HepG2 (cell line): ENCODE measurements at regions not wholly inside any gene's neighbourhood (a gene's known extent, or its start where the extent isn't known, plus 50 kb on each side); places are given as distances from the start of the nearest gene placed in this dataset.

ENCODE experiments used
- ATAC-seq: fragments of 200-7000 bp; cut with Tn5 transposase; 3 replicates; pipeline ENCODE4 v1.9.1; 2020; ENCODE audit warnings: mild to moderate bottlenecking, moderate library complexity
- BruUV-seq: library from RNA; stranded (reverse); fragments of 400-500 nt; replicated peaks from 2 replicates; lab custom pipeline; 2021; lab: Mats Ljungman, UMichigan
- CTCF ChIA-PET: fragments of 300-600 bp; formaldehyde crosslinking; extraction: SDS; loops from one replicate; lab custom pipeline; 2021; ENCODE audit warnings: low total read pairs, inconsistent platforms, low intra/inter-chr PET ratio; lab: Yijun Ruan, JAX
- POLR2A ChIA-PET: fragments of 350-600 bp; sonication (Branson Sonifier 250); formaldehyde crosslinking; loops from one replicate; lab custom pipeline; 2020; ENCODE audit warnings: antibody characterized with exemption, inconsistent platforms; lab: Yijun Ruan, JAX
- DNase-seq: peaks from one replicate; pipeline ENCODE4 v3.0.0-alpha.2; 2015; ENCODE audit warnings: low spot score
- FAIRE-seq: peaks from 3 replicates; lab custom pipeline; 2011; peaks lifted over from hg19 to GRCh38; lab: Jason Lieb, UNC
- H2AFZ ChIP-seq: one replicate; pipeline ENCODE4 v1.6.1; 2011; ENCODE audit warnings: low read length, inconsistent platforms
- H3K27ac ChIP-seq: fragments of 300-600 bp; 3 replicates; pipeline ENCODE4 v1.8.0; 2011; ENCODE audit warnings: mixed run types, mild to moderate bottlenecking, mixed read lengths, low read length, inconsistent platforms; ENCODE audit not compliant: insufficient read depth; ENCODE audit errors: extremely low read length
- H3K27me3 ChIP-seq, 2 experiments: fragments of 200-600 bp in 1 of 2; 2 replicates in 1 of 2; 3 replicates in 1 of 2; pipeline versions ENCODE4 v1.6.0 to v1.8.0; 2011; ENCODE audit warnings: low read length in 2 of 2, mild to moderate bottlenecking in 2 of 2, moderate library complexity in 2 of 2, inconsistent platforms in 1 of 2; ENCODE audit not compliant: insufficient read depth in 2 of 2, control insufficient read depth in 1 of 2
- H3K36me3 ChIP-seq, 2 experiments: fragments of 200-600 bp in 1 of 2; replicated peaks in 1 of 2; 2 replicates in 1 of 2; 3 replicates in 1 of 2; pipeline versions ENCODE4 v1.5.1 to v1.8.0; 2011; ENCODE audit warnings: low read length in 2 of 2, inconsistent platforms in 1 of 2; ENCODE audit not compliant: insufficient read depth in 2 of 2, control insufficient read depth in 1 of 2
- H3K4me1 ChIP-seq: 2 replicates; pipeline ENCODE4 v1.5.1; 2012; ENCODE audit warnings: low read length, inconsistent platforms; ENCODE audit not compliant: insufficient read depth
- H3K4me2 ChIP-seq: 2 replicates; pipeline ENCODE4 v1.6.0; 2011; ENCODE audit warnings: low read depth, low read length, inconsistent platforms
- H3K4me3 ChIP-seq, 3 experiments: fragments of 200-600 bp in 1 of 3; sonication (generic), shearing (Covaris generic) in 1 of 3; replicated peaks in 1 of 3; 2 replicates each; pipeline ENCODE4 v1.5.1; 2011 to 2016; ENCODE audit warnings: low read length in 3 of 3, inconsistent platforms in 2 of 3, low read depth in 2 of 3, mild to moderate bottlenecking in 2 of 3, control low read depth in 1 of 3, mixed read lengths in 1 of 3; ENCODE audit not compliant: insufficient read depth in 1 of 3
- H3K79me2 ChIP-seq: one replicate; pipeline ENCODE4 v1.6.1; 2011; ENCODE audit warnings: low read length, inconsistent platforms; ENCODE audit not compliant: insufficient read depth
- H3K9ac ChIP-seq: 2 replicates; pipeline ENCODE4 v1.6.0; 2011; ENCODE audit warnings: mild to moderate bottlenecking, low read depth, low read length, inconsistent platforms; ENCODE audit not compliant: insufficient read depth
- H3K9me3 ChIP-seq: 2 replicates; pipeline ENCODE4 v1.5.1; 2012; ENCODE audit warnings: mild to moderate bottlenecking, low read length
- H4K20me1 ChIP-seq: 2 replicates; pipeline ENCODE4 v1.6.0; 2011; ENCODE audit warnings: inconsistent platforms, mild to moderate bottlenecking, low read length, moderate library complexity; ENCODE audit not compliant: insufficient read depth
- ATF7 ChIP-seq, 2 experiments: fragments of 450-650 bp in 1 of 2; sonication (generic) in 1 of 2; formaldehyde crosslinking in 1 of 2; IDR thresholded peaks; 2 replicates each; pipeline versions ENCODE4 v1.4.0 to v1.6.1; 2016 to 2020; ENCODE audit warnings: antibody characterized with exemption in 1 of 2, mild to moderate bottlenecking in 1 of 2, missing genetic modification reagents in 1 of 2
- CREB1 ChIP-seq, 2 experiments: fragments of 450-650 bp in 1 of 2; IDR thresholded peaks; 2 replicates each; pipeline ENCODE4 v1.6.1; 2016 to 2017; ENCODE audit warnings: control low read depth in 1 of 2, mild to moderate bottlenecking in 1 of 2, missing compliant biosample characterization in 1 of 2, missing genetic modification characterization in 1 of 2
- PRPF4 ChIP-seq: fragments of 200-400 bp; formaldehyde crosslinking; IDR thresholded peaks from 2 replicates; pipeline ENCODE4 v1.6.1; 2016; ENCODE audit warnings: low read length, low read depth; ENCODE audit not compliant: poor library complexity, severe bottlenecking
- ZNF44 ChIP-seq: sonication (generic); formaldehyde crosslinking; IDR thresholded peaks from 2 replicates; pipeline ENCODE4 v1.5.1; 2020; ENCODE audit warnings: mild to moderate bottlenecking, missing genetic modification reagents
- ZNF597 ChIP-seq: sonication (generic); formaldehyde crosslinking; IDR thresholded peaks from 2 replicates; pipeline ENCODE4 v1.5.0; 2020; ENCODE audit warnings: missing genetic modification reagents
- WGBS: methylation state at CpG from one replicate; pipeline ENCODE4 v1.1.6; 2017; ENCODE audit warnings: low lambda C conversion rate; 5-methylcytosine and 5-hydroxymethylcytosine counted together
- in situ Hi-C: cut with HindIII; loops from 2 replicates; pipeline ENCODE4 v1.10.0; 2017; ENCODE audit warnings: low pct_unique_long_range_greater_than_20kb; ENCODE audit not compliant: extremely low pct_ligation_motif_present
- intact Hi-C: fragments of 100-400 bp; cut with micrococcal nuclease; formaldehyde crosslinking; loops from one replicate; pipeline ENCODE4 v1.10.0; 2022; ENCODE audit not compliant: unreplicated experiment

GRCh38 chr2:211205358-211205757, 649.0 kb downstream of the CPS1 start:
- H3K9me3 ChIP-seq = no peaks in the 10 kb centered on the region
- TF ChIP-seq CREB1 (IDR thresholded peaks at IDR 0.05) (peak; percentile 82), CREB1 (CRISPR knock-in tag; IDR thresholded peaks at IDR 0.05) (no peak), ATF7 (IDR thresholded peaks at IDR 0.05) (peak; percentile 96), ATF7 (CRISPR knock-in tag; IDR thresholded peaks at IDR 0.05) (no peak), ZNF44 (CRISPR knock-in tag) (no peak)
- ATAC-seq (no peak), FAIRE-seq (no peak), DNase-seq (no peak)
- no peaks in the 10 kb centered on the region for H3K4me1 ChIP-seq
- 0% methylated on average over 1 of the region's 1 CpG for WGBS
- BruUV-seq = no TSS peak
- no peaks in the 10 kb centered on the region for H4K20me1 ChIP-seq
- H3K4me3 ChIP-seq = no peak overlapping the region
- POLR2A ChIA-PET = no interaction called here
- H3K9ac ChIP-seq = no peak overlapping the region
- in situ Hi-C loops (no loop called here), intact Hi-C loops (no loop called here)
- H3K27me3 ChIP-seq = no peaks in the 10 kb centered on the region
- H3K27ac ChIP-seq = no peak overlapping the region
- CTCF ChIA-PET = no interaction called here
- no peaks in the 10 kb centered on the region for H3K79me2 ChIP-seq
- H2AFZ ChIP-seq = no peak overlapping the region
- H3K36me3 ChIP-seq = no peaks in the 10 kb centered on the region
- H3K4me2 ChIP-seq = no peak overlapping the region

- Histone ChIP-seq H4K20me1 (no peaks in the 10 kb centered on the region), H3K36me3 (no peaks in the 10 kb centered on the region), H3K4me2 (no peak overlapping the region), H3K79me2 (no peaks in the 10 kb centered on the region), H3K9ac (no peak overlapping the region), H3K4me1 (no peaks in the 10 kb centered on the region), H3K9me3 (no peaks in the 10 kb centered on the region), H3K27ac (no peak overlapping the region), H2AFZ (no peak overlapping the region), H3K4me3 (no peak overlapping the region), H3K27me3 (no peaks in the 10 kb centered on the region)
- ChIA-PET CTCF (no interaction called here), POLR2A (no interaction called here)
- no peak for DNase-seq
- no peak for TF ChIP-seq ZNF597 (CRISPR knock-in tag)
- TF ChIP-seq PRPF4 = no peak
- no TSS peak for BruUV-seq
- ATAC-seq = no peak
- FAIRE-seq = no peak
- in situ Hi-C loops = no loop called here
- intact Hi-C loops = no loop called here
These were observed 649.4 kb downstream of the CPS1 start for GRCh38 chr2:211205836-211206235.
